ENCODE measurements at regions not wholly inside any gene's neighbourhood (a gene's known extent, or its start where the extent isn't known, plus 50 kb on each side); places are given as distances from the start of the nearest gene placed in this dataset.
A peak's percentile ranks its signal among the peaks of the same experiment; 100 is the strongest.

GRCh38 chr3:177827511-177828207 is 630.4 kb upstream of the TBL1XR1 start (continued):
- TF ChIP-seq ZNF558 (CRISPR knock-in tag; IDR thresholded peaks at IDR 0.05; ENCODE audit: borderline replicate concordance) (no peak), ZNF772 (CRISPR knock-in tag; IDR thresholded peaks at IDR 0.05) (no peak), HNF4G (IDR thresholded peaks at IDR 0.05; ENCODE audit: borderline replicate concordance, low read depth, low read length) (peak; percentile 40; the same call in 1 of the 2 replicates), HNF4G (CRISPR knock-in tag; IDR thresholded peaks at IDR 0.05; ENCODE audit: borderline replicate concordance, low read depth) (no peak), JUNB (CRISPR knock-in tag; IDR thresholded peaks at IDR 0.05; ENCODE audit: borderline replicate concordance) (peak; percentile 71; the same call in 1 of the 2 replicates), HOXA3 (CRISPR knock-in tag; IDR thresholded peaks at IDR 0.05) (peak; percentile 37; the same call in 1 of the 2 replicates), ZNF777 (CRISPR knock-in tag; IDR thresholded peaks at IDR 0.05) (no peak), ZNF660 (CRISPR knock-in tag; IDR thresholded peaks at IDR 0.05; ENCODE audit: borderline replicate concordance, low read depth) (no peak), KDM6A (CRISPR knock-in tag; IDR thresholded peaks at IDR 0.05; ENCODE audit: low read depth) (peak; percentile 70; the same call in 1 of the 2 replicates), ATF7 (IDR thresholded peaks at IDR 0.05) (0 out of 2 replicates have a peak, but pooled peaks have one; percentile 18), ATF7 (CRISPR knock-in tag; IDR thresholded peaks at IDR 0.05) (no peak), ZNF580 (CRISPR knock-in tag; IDR thresholded peaks at IDR 0.05; ENCODE audit: borderline replicate concordance, low read depth) (peak; percentile 45; the same call in 1 of the 2 replicates), ZNF18 (CRISPR knock-in tag; IDR thresholded peaks at IDR 0.05; ENCODE audit: insufficient replicate concordance) (no peak), NFKB2 (CRISPR knock-in tag; IDR thresholded peaks at IDR 0.05; ENCODE audit: borderline replicate concordance) (no peak), NBN (conservative IDR thresholded peaks at IDR 0.05) (no peak), RNF2 (conservative IDR thresholded peaks at IDR 0.05; ENCODE audit: low read depth) (no peak), TFDP2 (CRISPR knock-in tag; IDR thresholded peaks at IDR 0.05) (no peak), KLF12 (CRISPR knock-in tag; IDR thresholded peaks at IDR 0.05; ENCODE audit: borderline replicate concordance) (no peak), ZNF317 (CRISPR knock-in tag; IDR thresholded peaks at IDR 0.05) (0 out of 2 replicates have a peak, but pooled peaks have one; percentile 20), TRIM22 (IDR thresholded peaks at IDR 0.05) (no peak), ZNF75D (CRISPR knock-in tag; IDR thresholded peaks at IDR 0.05; ENCODE audit: borderline replicate concordance) (no peak), TRIM24 (CRISPR knock-in tag; IDR thresholded peaks at IDR 0.05) (no peak), ISL2 (CRISPR knock-in tag; IDR thresholded peaks at IDR 0.05) (peak; percentile 81), ZBTB4 (CRISPR knock-in tag; IDR thresholded peaks at IDR 0.05; ENCODE audit: borderline replicate concordance) (no peak)
